ENCODE measurements at regions not wholly inside any gene's neighbourhood (a gene's known extent, or its start where the extent isn't known, plus 50 kb on each side); places are given as distances from the start of the nearest gene placed in this dataset.
"Not testable (repeated sequence)": the region's sequence is repeated elsewhere in the genome, so short reads cannot be mapped to it uniquely, and the experiment has no call there.

DNA sequence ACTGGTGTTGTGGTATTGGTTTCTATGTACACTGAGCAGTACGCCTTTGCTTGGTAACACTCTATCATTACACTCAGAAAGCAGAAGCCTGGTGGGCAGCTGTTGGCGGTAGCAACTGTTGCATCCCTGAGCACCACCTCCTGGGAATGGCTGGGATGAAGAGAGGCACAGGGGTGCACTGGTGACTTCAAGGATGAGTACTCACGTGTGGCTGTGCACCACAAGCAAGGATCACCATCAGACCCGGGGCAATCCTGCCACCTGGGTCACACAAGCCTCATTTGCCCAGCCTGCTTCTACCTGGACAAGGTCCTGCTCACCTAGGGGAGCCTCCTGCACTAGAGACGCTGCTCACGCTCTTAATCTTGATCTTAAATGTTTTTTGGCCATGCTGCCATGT lies 336.4 kb downstream of the SI start:
- DNase-seq = no peak

DNA sequence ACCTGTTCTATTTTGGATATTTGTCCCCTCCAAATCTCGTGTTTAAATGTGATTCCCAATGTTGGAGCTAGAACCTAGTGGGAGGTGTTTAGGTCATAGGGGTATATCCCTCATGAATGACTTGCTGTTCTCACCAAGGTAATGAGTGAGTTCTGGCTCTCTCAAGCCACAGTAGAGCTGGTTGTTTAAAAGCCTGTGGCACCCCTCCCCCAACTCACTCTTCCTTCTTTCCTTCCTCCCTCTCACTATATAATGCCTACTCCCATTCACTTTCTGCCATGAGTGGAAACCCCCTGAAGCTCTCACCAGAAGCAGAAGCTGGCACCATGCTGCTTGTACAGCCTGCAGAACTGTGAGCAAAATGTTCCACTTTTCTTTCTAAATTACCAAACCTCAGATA lies 341.1 kb downstream of the SI start:
- no peak for DNase-seq

DNA sequence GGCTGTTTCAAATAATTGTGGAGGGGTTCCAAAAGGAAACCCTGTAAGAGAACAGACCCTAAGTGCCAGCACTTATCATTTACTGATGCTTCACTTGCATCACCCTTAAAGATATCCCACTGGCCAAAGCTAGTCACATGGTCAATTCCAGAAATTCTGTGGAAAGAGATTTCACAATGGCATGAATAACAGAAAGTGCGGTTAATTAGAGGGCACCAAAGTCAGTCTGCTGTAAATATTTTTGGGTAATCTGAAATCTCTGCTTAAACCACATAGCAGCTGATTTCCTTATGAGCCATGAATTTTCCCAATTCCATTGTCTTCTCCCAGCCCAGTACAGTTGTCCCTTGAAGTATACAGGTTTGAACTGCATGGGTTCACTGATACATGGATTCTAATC lies 346.1 kb downstream of the SI start:
- no peak for DNase-seq

DNA sequence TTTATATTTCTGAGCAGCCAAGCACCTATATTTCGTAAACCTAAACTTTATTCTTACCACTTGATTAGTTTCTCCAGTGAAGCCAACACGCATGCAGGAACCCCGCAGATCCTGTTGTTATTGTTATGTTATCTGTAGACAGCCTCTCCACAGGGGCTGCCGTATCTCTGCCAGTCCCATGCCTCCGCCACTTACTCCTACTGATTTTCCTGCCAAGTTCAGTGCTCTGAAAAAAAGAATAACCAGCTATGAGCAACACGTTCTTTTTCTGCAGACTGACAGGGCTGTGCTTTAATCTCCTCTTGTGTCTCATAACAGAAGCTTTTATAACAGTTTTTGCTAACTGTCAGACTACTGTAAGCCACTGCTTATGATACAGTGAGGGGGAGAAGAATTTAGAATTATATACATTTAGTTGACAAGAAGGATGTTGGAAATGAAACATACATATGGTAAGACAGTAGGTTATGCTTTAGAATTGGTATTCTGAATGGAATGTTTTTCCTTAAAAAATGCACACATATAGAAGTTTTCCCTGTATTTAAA lies 347.4 kb downstream of the SI start:
- no peak for DNase-seq

DNA sequence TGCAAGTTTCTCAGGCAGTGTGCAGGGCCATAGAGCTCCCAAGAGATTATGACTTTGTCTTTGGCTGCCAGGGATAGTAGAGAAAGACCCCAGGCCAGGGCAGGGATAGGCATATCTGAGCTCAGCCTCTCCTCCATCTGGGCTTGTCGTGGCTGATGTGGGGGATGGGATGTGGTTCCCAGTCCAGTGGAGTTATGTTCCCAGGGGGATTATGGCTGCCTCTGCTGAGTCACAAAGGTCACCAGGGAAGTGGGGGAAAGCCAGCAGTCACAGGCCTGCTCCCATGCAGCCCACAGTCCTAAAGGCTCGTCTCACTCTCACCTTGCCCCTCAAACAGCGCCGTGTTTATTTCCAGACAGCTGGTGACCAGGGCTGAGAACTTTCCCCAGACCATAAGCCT lies 354.9 kb downstream of the SI start:
- no peak for DNase-seq

DNA sequence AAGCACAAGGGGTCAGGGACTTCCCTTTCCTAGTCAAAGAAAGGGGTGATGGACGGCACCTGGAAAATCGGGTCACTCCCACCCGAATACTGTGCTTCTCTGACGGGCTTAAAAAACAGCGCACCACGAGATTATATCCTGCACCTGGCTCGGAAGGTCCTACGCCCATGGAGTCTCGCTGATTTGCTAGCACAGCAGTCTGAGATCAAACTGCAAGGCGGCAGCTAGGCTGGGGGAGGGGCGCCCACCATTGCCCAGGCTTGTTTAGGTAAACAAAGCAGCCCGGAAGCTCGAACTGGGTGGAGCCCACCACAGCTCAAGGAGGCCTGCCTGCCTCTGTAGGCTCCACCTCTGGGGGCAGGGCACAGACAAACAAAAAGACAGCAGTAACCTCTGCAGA lies 375.5 kb downstream of the SI start:
- not testable (repeated sequence) for DNase-seq

DNA sequence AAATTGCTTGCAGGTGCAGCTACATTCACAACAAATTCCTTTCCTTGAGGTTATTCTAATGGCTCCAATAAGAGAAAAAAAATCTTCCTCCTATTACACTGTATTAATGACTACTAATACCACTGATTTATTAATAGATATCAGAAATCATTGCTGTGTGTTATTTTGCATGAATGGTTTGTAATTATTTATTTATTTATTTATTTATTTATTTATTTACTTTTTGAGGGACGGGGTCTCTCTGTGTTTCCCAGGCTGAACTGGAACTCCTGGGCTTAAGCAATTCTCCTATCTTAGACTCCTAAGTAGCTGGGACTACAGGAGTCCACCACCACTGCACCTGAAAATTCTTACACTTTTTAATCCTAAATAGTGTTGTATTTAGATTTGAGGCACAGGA lies 390.4 kb downstream of the SI start:
- DNase-seq = no peak

DNA sequence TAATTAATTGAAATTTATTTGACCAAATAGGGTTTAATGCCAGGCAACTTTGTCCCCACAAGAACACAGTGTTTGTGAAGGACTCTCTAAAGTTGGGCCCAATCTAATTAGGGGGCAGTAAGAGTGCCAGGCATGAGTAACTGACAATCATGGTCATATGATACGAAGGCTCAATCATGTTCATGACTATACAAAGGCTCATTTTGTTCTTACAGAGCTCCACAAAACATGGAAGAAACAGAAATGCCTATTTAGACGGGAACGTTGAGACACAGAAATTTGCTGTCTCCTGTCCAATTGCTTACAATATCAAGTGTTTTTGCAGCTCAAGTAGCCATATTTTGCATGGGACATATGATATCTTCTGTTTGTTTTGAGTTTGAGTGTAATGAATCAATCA lies 391.1 kb downstream of the SI start:
- no peak for DNase-seq

DNA sequence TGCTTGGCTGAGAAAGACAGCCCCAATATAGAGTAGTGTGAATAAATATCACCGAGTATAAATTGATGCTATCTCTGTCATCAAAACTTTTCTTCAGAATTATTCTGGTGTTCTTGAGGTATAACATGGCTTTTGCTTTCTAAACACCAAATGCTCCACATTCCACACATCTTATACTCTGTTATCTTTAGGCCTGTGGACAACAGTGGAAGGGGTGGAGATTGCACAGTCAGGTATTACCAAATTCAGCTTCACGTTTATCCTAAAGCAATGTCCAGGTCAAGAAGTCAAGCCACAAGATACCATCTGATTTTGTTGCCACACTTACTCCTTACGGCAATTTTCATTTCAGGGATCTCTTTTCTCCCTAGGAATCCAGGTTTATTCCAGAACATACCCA lies 394.8 kb downstream of the SI start:
- no peak for DNase-seq

DNA sequence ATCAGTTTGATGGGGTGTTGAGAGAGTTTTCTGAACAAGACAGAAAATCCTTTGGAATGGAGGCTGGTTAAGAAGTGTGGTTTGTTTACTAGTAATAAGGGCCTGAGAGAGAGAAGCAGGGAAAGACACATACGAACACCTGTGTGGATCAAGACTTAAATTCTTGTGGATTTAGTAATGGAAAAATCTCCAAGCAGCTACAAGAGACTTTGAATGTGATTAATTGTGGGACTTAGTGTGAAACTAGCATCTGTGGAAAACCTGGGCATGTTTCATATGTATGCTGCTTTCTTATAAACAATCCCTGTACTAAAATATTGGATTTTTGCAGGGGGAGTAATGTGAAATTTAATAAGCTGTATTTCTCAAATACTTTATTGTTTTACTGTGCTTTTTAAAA lies 399.1 kb downstream of the SI start:
- no peak for DNase-seq

DNA sequence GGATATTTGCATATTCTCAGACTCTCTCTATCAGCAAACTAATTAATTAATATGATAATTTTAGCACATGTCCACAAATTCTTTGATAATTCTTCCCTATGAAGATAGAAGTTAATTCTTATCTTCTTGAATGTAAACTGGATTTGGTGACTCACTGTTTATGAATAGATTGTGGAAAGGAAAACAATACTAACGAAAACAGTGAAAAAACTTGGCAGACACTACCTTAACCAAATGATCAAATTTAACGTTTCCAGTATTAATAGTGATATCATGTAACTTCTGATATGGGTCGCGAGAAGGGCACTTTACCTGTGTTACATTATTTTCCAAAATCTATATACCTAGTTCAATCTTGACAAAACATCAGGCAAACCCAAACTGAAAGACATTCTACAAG lies 401.0 kb downstream of the SI start:
- no peak for DNase-seq

DNA sequence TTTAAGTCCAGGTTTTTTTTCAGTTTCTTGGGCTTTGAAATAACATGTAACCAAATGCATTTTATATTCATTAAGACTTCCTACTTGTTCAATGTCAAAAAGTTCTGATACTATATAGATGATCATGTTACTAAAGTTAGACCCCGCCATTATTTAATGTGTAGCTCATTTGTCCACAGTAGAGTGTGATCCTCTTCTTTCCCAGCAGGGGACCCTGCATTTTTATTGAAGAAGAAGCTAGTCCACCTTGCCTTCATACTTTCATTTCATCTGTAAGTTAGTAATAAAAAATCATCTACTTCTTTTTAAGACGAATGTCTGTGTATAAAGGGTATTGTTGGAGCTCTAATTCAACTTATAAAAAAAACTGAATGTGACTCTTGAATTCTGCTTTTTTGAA lies 404.6 kb downstream of the SI start:
- no peak for DNase-seq

DNA sequence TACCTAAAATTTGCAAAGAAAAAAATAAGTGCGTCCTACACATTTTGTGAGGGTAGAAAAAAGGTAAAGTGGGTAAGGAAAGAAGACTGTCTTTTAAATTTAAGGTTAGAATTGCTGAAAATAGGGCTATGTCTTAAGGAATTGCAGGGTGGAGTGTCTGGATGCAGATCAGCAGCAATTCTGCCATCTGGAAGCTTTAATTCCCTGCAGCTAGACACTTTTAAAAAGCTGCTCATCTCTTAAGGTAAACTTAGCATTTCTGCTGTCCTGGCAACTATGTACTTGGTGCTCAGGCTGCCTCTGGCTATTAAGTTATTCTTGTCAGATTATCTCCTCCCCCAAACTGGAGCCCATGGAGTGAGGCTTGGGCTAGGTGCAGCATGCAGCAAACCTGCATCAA lies 420.2 kb downstream of the SI start:
- no peak for DNase-seq

DNA sequence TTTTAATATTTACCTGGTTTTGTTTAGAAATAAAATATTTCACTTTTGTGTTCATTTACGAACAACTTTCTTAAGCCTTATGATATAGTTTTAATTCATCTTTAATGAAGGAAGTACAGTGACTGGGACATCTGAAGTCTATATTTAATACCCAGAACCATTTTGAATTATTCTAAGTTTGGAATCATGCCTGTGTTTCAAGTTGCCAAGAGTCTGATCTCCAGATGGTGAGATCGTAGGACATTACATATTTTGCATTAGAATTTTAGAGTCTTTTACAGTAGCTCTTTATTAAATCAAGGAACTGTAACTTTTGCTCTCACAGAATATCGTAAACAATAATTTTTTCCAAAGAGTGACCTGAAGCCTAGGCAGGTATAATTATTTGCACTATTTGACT lies 420.7 kb downstream of the SI start:
- DNase-seq = no peak

DNA sequence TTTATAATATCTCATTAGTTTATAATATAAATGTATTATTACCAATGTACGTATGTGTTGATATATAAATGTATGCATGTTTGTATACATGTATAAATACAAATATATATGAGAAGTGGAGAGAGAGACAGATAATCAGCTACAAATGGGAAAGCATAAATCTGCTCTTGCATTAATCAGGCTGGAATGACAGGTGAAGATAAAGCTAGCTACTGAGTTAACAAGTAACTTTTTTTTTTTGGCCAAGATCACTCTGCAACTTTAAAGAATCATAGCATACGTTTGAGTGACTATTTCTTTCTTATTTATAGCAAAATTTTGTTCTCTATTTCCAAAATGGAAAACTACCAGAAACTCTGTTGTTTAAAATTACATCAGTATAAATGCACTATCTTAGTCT lies 422.8 kb downstream of the SI start:
- DNase-seq = no peak

DNA sequence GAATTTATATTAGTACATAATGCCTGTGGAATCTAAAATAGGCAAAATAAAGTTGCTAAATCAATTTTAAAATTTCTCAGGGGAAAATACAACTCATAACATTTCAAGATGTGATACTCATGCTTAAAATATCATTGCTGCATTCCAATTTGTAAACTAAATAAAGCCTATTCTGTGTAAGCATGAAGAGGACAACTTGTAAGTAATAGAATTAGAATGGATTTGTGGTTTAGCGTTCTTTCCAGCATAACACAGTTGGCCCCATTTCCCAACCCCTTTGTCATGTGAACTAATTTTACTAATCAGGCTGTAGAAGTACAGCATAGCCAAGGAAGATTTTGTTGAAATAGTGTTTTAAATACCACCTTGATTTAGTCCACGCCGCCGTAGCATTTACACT lies 437.2 kb downstream of the SI start:
- DNase-seq = no peak

DNA sequence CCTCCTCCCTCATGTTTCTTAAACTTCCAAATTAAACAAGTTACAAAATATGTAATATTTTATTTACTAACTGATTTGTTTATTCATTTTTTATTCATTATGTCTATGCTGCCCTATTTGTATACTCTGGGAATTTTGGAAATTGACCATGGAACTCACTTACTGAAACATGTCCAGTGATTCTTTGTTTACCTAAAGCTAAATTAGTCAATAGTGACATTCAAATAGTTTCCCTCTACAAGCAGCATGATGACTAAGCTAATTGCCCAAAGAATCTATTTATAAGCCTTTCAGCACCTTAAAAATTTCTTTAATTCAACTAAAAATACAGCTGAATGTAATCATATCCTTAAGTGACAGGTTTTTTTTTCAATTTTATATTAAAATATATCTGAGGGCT lies 437.7 kb downstream of the SI start:
- DNase-seq = no peak

DNA sequence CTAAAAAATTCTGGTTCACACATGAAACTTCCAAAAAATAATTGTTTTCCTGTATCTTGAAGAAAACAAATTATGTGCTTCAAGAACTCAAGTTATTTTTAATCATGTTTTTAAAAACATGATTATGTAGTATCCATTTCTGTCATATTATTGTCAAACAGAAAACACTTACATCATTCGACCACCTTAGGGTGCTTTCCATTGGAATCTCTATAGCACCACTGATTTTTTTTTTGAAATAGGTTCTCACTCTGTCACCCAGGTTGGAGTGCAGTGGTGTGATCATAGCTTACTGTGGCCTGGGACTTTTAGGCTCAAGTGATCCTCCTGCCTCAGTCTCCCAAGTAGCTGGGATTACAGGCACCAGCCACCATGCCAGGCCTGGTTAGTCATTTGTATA lies 457.3 kb downstream of the SI start:
- no peak for DNase-seq

DNA sequence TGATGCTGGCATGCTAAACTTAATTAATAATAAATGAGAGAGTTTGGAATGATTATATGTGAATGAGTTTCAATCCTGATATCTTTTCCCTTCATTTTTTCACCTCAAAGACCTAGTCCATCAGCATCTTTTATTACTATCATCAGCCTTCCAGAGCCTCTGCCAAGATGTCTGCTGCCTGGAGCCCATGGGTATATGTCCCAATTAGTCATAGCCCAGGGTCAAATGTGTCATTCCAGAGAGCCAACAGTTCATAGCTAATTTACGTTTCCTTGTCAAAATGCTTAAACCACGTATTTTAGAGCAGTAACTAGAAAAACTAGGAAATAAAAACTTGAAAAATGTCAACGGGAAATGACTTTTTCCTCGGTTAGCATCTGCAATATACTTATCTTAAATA lies 457.9 kb downstream of the SI start:
- DNase-seq = no peak

DNA sequence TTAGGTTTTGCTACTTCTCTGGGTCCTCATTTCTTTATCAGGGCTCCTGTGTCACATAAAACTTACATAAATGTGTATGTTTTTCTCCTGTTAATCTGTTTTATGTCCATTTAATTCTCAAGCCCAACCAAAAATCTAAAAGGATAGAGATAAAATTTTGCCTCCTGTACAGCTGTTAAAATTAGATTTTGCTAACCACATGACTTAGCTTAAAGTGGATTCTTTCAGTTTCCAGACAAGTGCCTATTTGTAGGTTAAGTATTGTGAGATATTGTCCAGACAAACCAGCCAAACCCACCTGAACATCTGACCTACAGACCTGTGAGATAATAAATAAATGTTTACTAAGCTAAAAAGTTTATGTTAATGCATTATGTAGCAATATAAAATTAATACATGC lies 465.5 kb downstream of the SI start:
- DNase-seq = no peak

DNA sequence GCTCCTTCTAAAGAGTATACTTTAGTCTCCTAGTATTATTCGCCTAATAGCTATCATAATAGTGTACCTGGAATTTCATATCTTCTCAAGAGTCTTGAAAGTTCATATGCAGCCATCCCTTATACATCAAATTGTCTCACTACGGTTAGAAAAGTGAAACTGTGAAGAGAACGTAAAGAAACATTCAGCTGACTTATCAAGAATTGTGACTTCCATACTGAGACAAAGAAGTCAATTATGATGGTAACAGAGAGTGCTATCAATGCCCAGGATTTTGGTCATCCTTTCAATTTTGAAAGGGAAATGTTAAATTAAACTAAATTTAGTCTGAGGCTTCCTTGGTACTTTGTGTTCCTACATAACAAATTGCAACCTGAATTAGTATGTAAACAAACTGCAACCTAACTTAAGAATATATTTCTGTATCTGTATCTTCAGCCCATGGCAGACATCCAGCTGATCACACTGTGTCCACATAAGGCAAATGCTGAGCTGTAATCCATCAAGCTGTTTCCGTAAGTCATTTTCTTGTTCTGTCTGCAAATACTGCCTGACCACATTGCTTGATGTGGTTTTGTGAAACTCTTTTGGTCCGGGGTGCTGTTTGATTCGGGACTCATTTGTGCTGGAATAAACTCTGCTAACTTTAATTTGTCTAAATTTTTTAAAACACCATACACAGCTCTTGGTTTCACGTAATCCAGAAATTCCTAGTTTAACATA lies 469.6 kb downstream of the SI start:
- no peak for DNase-seq

DNA sequence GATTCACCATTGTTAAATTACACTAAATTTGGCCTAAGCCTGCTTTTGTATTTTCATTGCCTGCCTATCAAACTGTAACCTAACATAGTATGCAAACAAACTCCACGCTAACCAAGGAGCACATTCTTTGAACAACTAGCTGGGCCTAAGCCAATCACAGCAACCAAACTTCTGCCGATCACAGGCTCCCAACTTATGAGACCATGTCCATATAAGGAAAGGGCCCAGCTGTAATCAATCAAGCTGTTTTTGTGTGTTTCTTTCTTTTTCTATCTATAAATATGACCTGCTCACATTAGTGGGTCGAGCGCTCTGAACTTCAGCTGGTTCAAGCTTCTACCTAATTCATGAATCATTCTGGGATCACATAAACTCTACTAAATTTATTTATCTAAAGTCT lies 473.6 kb downstream of the SI start:
- no peak for DNase-seq

DNA sequence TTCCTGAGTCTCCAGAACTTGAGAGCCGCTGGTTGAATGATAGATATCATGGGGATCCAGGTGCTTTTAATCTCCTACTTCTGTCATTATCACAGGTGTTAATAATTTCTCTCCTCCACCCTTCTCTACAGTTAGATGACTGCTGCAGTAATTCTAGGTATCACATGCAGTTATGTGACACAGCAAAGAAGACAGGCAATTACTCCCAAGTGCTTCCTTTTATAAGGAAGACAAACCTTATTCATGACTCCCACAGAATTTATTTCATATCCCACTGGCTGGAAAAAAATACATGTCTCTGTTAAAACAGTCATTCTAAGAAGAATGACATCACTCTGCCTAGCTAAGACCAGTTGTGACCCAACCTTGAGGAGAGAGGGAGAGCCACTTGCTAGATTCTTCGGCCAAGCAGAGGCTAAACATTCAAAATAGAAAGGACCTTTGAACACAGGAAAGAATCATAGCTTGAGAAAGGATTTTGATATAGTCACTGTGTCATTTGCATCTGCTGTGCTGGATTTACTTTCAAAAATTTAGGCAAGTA lies 500.6 kb downstream of the SI start:
- DNase-seq = no peak

DNA sequence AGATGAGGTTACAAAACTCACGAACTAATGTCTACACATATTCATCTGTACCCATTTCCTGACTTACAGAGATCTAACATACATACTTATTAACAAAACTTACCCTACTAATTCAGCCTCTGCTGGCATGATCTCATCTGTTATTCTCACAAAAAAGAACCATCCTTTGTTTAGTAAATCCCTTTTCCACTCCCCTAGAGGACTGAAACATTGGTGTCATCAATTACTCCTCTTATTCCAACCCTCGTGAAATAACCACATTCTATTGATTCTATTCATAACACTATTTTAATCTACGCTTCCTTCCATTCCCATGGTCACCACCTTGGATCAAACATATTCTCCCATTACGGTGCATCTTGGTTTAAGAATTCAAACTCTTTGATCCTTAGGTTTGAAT lies 505.9 kb downstream of the SI start:
- DNase-seq = no peak

DNA sequence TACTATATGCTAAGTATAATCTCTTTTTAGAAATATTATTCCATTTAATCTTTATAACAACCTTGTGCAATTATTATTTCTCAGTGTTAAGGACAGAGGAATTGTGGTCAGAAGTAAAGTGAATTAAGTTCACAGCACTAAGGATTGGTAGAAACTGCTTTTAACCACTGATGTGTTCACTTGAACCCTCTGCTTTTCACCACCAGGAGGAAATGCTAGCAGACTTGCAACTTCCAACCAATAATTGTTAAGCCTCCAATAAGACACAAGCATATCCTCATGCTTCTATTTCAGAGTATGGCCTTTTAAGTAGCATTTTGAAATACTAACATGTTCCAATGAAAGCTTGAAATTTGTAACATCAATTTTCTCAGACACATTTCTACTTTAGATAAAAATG lies 527.4 kb downstream of the SI start:
- DNase-seq = no peak
